Smooth muscle cell (in vitro differentiated cells): ENCODE measurements at regions not wholly inside any gene's neighbourhood (a gene's known extent, or its start where the extent isn't known, plus 50 kb on each side); places are given as distances from the start of the nearest gene placed in this dataset.

Source experiments
- DNase-seq: peaks from one replicate; lab custom pipeline; 2025; ENCODE audit not compliant: unreplicated experiment; lab: John Stamatoyannopoulos, UW
- H2AFZ ChIP-seq: fragments of 200-600 bp; sonication (generic); 2 replicates; pipeline ENCODE4 v1.6.0; 2016; ENCODE audit warnings: antibody characterized with exemption, low read depth, mild to moderate bottlenecking
- H3F3A ChIP-seq: fragments of 200-600 bp; sonication (generic); 2 replicates; pipeline ENCODE4 v1.6.0; 2017; ENCODE audit warnings: antibody characterized with exemption, low read depth
- H3K27ac ChIP-seq: fragments of 200-600 bp; sonication (generic); 2 replicates; pipeline ENCODE4 v1.5.1; 2016; ENCODE audit warnings: low read depth, mild to moderate bottlenecking
- H3K27me3 ChIP-seq: fragments of 200-600 bp; sonication (generic); 2 replicates; pipeline ENCODE4 v1.6.1; 2016; ENCODE audit warnings: low read depth, mild to moderate bottlenecking
- H3K36me3 ChIP-seq: fragments of 200-600 bp; sonication (generic); 2 replicates; pipeline ENCODE4 v1.5.1; 2016; ENCODE audit warnings: low read depth
- H3K4me1 ChIP-seq: fragments of 200-600 bp; sonication (generic); 2 replicates; pipeline ENCODE4 v1.5.1; 2016; ENCODE audit warnings: low read depth
- H3K4me2 ChIP-seq: fragments of 200-600 bp; sonication (generic); 2 replicates; pipeline ENCODE4 v1.6.0; 2016; ENCODE audit warnings: mild to moderate bottlenecking
- H3K4me3 ChIP-seq: fragments of 200-600 bp; sonication (generic); 2 replicates; pipeline ENCODE4 v1.5.1; 2016; ENCODE audit warnings: mild to moderate bottlenecking
- H3K79me2 ChIP-seq: fragments of 200-600 bp; sonication (generic); 2 replicates; pipeline ENCODE4 v1.6.0; 2016; ENCODE audit warnings: low read depth, mild to moderate bottlenecking
- H3K9ac ChIP-seq: fragments of 200-600 bp; sonication (generic); 2 replicates; pipeline ENCODE4 v1.6.0; 2016; ENCODE audit warnings: low read depth
- H3K9me3 ChIP-seq: fragments of 200-600 bp; sonication (generic); replicated peaks from 2 replicates; pipeline ENCODE4 v1.5.1; 2016; ENCODE audit warnings: low read depth
- H4K20me1 ChIP-seq: fragments of 200-600 bp; sonication (generic); 2 replicates; pipeline ENCODE4 v1.6.0; 2016; ENCODE audit warnings: low read depth
- CTCF ChIP-seq: fragments of 200-600 bp; sonication (generic); IDR thresholded peaks from 2 replicates; pipeline ENCODE4 v1.5.1; 2017; ENCODE audit warnings: borderline replicate concordance, mild to moderate bottlenecking, antibody characterized with exemption; ENCODE audit not compliant: insufficient read depth, poor library complexity, severe bottlenecking
- WGBS: methylation state at CpG from one replicate; pipeline ENCODE4 v1.1.7; 2016; ENCODE audit warnings: low lambda C conversion rate; 5-methylcytosine and 5-hydroxymethylcytosine counted together

- Histone ChIP-seq H3K4me2 (no peak overlapping the region), H3F3A (no peaks in the 10 kb centered on the region), H2AFZ (no peak overlapping the region), H3K4me3 (no peak overlapping the region), H3K9ac (no peak overlapping the region), H4K20me1 (no peaks in the 10 kb centered on the region), H3K27me3 (no peaks in the 10 kb centered on the region), H3K79me2 (no peaks in the 10 kb centered on the region), H3K36me3 (no peaks in the 10 kb centered on the region), H3K4me1 (no peaks in the 10 kb centered on the region), H3K27ac (no peak overlapping the region), H3K9me3 (no peaks in the 10 kb centered on the region)
- no peak for TF ChIP-seq CTCF
- 64% methylated on average over 1 of the region's 1 CpG for WGBS
- DNase-seq: no peak
Observed at GRCh38 chr10:128985036-128985435, 482.0 kb upstream of the MGMT start.

GRCh38 chr10:128990986-128991385, 476.1 kb upstream of the MGMT start:
- H3K4me3 ChIP-seq: no peak overlapping the region
- H3K4me2 ChIP-seq: no peak overlapping the region
- no peaks in the 10 kb centered on the region for H3K9me3 ChIP-seq
- H3K79me2 ChIP-seq: no peaks in the 10 kb centered on the region
- WGBS: 95% methylated on average over 17 of the region's 17 CpGs
- no peaks in the 10 kb centered on the region for H3K36me3 ChIP-seq
- DNase-seq: no peak
- no peak overlapping the region for H2AFZ ChIP-seq
- TF ChIP-seq CTCF: no peak
- H3K4me1 ChIP-seq: no peaks in the 10 kb centered on the region
- no peak overlapping the region for H3K27ac ChIP-seq
- peaks cover 7% of the 10 kb centered on the region for H3K27me3 ChIP-seq
- H3K9ac ChIP-seq: no peak overlapping the region
- H3F3A ChIP-seq: no peaks in the 10 kb centered on the region
- H4K20me1 ChIP-seq: no peaks in the 10 kb centered on the region

- Histone ChIP-seq H3K4me2 (no peak overlapping the region), H3K9me3 (no peaks in the 10 kb centered on the region), H3F3A (no peaks in the 10 kb centered on the region), H3K36me3 (no peaks in the 10 kb centered on the region), H3K27ac (no peak overlapping the region), H3K4me3 (no peak overlapping the region), H2AFZ (no peak overlapping the region), H3K4me1 (no peaks in the 10 kb centered on the region), H3K27me3 (peaks cover 7% of the 10 kb centered on the region), H4K20me1 (no peaks in the 10 kb centered on the region), H3K79me2 (no peaks in the 10 kb centered on the region), H3K9ac (no peak overlapping the region)
- no peak for TF ChIP-seq CTCF
- WGBS: 87% methylated on average over 5 of the region's 5 CpGs
- no peak for DNase-seq
Observed at GRCh38 chr10:128992770-128993169, 474.3 kb upstream of the MGMT start.

GRCh38 chr10:128993443-128993842, 473.6 kb upstream of the MGMT start:
- peaks cover 7% of the 10 kb centered on the region for H3K27me3 ChIP-seq
- no peaks in the 10 kb centered on the region for H3K79me2 ChIP-seq
- H3K4me1 ChIP-seq: no peaks in the 10 kb centered on the region
- H3K9ac ChIP-seq: no peak overlapping the region
- H3F3A ChIP-seq: no peaks in the 10 kb centered on the region
- H3K36me3 ChIP-seq: no peaks in the 10 kb centered on the region
- H3K27ac ChIP-seq: no peak overlapping the region
- H2AFZ ChIP-seq: no peak overlapping the region
- no peak overlapping the region for H3K4me2 ChIP-seq
- H3K9me3 ChIP-seq: no peaks in the 10 kb centered on the region
- H4K20me1 ChIP-seq: no peaks in the 10 kb centered on the region
- WGBS: 90% methylated on average over 8 of the region's 8 CpGs
- H3K4me3 ChIP-seq: no peak overlapping the region
- DNase-seq: no peak
- no peak for TF ChIP-seq CTCF
